Neural progenitor cell (in vitro differentiated cells): ENCODE measurements at regions not wholly inside any gene's neighbourhood (a gene's known extent, or its start where the extent isn't known, plus 50 kb on each side); places are given as distances from the start of the nearest gene placed in this dataset.

Experiments
- DNase-seq: peaks from one replicate; pipeline ENCODE4 v3.0.0-alpha.2; 2016; ENCODE audit warnings: low spot score
- H2AFZ ChIP-seq: fragments of 200-600 bp; sonication (generic); replicated peaks from 2 replicates; pipeline ENCODE4 v1.6.1; 2016; ENCODE audit warnings: antibody characterized with exemption
- H3F3A ChIP-seq: fragments of 200-600 bp; sonication (generic); 2 replicates; pipeline ENCODE4 v1.6.1; 2016; ENCODE audit warnings: antibody characterized with exemption, low read depth
- H3K27ac ChIP-seq: fragments of 200-600 bp; sonication (generic); 2 replicates; pipeline ENCODE4 v1.5.1; 2016; ENCODE audit warnings: mild to moderate bottlenecking
- H3K27me3 ChIP-seq: fragments of 200-600 bp; sonication (generic); 2 replicates; pipeline ENCODE4 v1.6.1; 2016; ENCODE audit warnings: mild to moderate bottlenecking, moderate library complexity
- H3K36me3 ChIP-seq: fragments of 200-600 bp; sonication (generic); 2 replicates; pipeline ENCODE4 v1.5.1; 2016
- H3K4me1 ChIP-seq: fragments of 200-600 bp; sonication (generic); 2 replicates; pipeline ENCODE4 v1.6.1; 2016; ENCODE audit warnings: mixed run types
- H3K4me2 ChIP-seq: fragments of 200-600 bp; sonication (generic); 2 replicates; pipeline ENCODE4 v1.6.1; 2016
- H3K4me3 ChIP-seq: fragments of 200-600 bp; sonication (generic); 2 replicates; pipeline ENCODE4 v1.5.1; 2016
- H3K79me2 ChIP-seq: fragments of 200-600 bp; sonication (generic); 2 replicates; pipeline ENCODE4 v1.6.1; 2016; ENCODE audit warnings: low read depth
- H3K9ac ChIP-seq: fragments of 200-600 bp; sonication (generic); 2 replicates; pipeline ENCODE4 v1.6.1; 2016
- H3K9me3 ChIP-seq: fragments of 200-600 bp; sonication (generic); 2 replicates; pipeline ENCODE4 v1.5.1; 2016; ENCODE audit warnings: low read depth
- H4K20me1 ChIP-seq: fragments of 200-600 bp; sonication (generic); 2 replicates; pipeline ENCODE4 v1.6.1; 2016; ENCODE audit warnings: low read depth
- H3K27ac Mint-ChIP-seq: 3 replicates; pipeline ENCODE4 v1.8.0; 2021; ENCODE audit warnings: mixed read lengths
- H3K27me3 Mint-ChIP-seq: 2 replicates; pipeline ENCODE4 v1.8.0; 2022; ENCODE audit warnings: low read depth, mild to moderate bottlenecking, inconsistent platforms, moderate library complexity, mixed read lengths; ENCODE audit not compliant: insufficient read depth
- H3K36me3 Mint-ChIP-seq: 3 replicates; pipeline ENCODE4 v1.8.0; 2021; ENCODE audit warnings: mixed read lengths
- H3K4me1 Mint-ChIP-seq: 3 replicates; pipeline ENCODE4 v1.8.0; 2021; ENCODE audit warnings: mixed read lengths
- H3K4me3 Mint-ChIP-seq: 3 replicates; pipeline ENCODE4 v1.8.0; 2021; ENCODE audit warnings: mild to moderate bottlenecking, moderate library complexity, mixed read lengths
- H3K9me3 Mint-ChIP-seq: 3 replicates; pipeline ENCODE4 v1.8.0; 2020; ENCODE audit warnings: mixed read lengths
- CTCF ChIP-seq: fragments of 200-600 bp; sonication (generic); IDR thresholded peaks from 2 replicates; pipeline ENCODE4 v1.5.1; 2017; ENCODE audit warnings: antibody characterized with exemption, mild to moderate bottlenecking
- EZH2 ChIP-seq: fragments of 200-600 bp; sonication (generic); IDR thresholded peaks from 2 replicates; pipeline ENCODE4 v1.6.1; 2017; ENCODE audit warnings: antibody characterized with exemption, mild to moderate bottlenecking, moderate library complexity
- EZH2phosphoT487 ChIP-seq: fragments of 200-600 bp; sonication (generic); IDR thresholded peaks from 2 replicates; pipeline ENCODE4 v1.6.1; 2017; ENCODE audit warnings: antibody characterized with exemption

GRCh38 chr2:15720561-15721307, 129.1 kb downstream of the DDX1 start:
- Histone ChIP-seq H3K4me2 (no peak overlapping the region), H3K36me3 (no peaks in the 10 kb centered on the region), H3K27ac (no peak overlapping the region), H3F3A (no peaks in the 10 kb centered on the region), H3K9ac (no peak overlapping the region), H3K79me2 (no peaks in the 10 kb centered on the region), H3K27me3 (no peaks in the 10 kb centered on the region), H3K9me3 (no peaks in the 10 kb centered on the region), H3K4me3 (no peak overlapping the region), H2AFZ (no peak overlapping the region), H4K20me1 (no peaks in the 10 kb centered on the region), H3K4me1 (no peaks in the 10 kb centered on the region)
- TF ChIP-seq CTCF: no peak
- no peak for TF ChIP-seq EZH2phosphoT487
- no peak for TF ChIP-seq EZH2
- H3K9me3 Mint-ChIP-seq: peaks cover 5% of the 10 kb centered on the region
- H3K4me1 Mint-ChIP-seq: peaks cover 26% of the 10 kb centered on the region
- DNase-seq: no peak
- H3K27ac Mint-ChIP-seq: no peak overlapping the region
- no peaks in the 10 kb centered on the region for H3K36me3 Mint-ChIP-seq
- H3K27me3 Mint-ChIP-seq: peaks cover 14% of the 10 kb centered on the region
- H3K4me3 Mint-ChIP-seq: no peak overlapping the region

GRCh38 chr2:15721411-15722067, 129.9 kb downstream of the DDX1 start:
- Mint-ChIP-seq H3K4me3 (no peak overlapping the region), H3K36me3 (no peaks in the 10 kb centered on the region), H3K27ac (no peak overlapping the region), H3K9me3 (peaks cover 5% of the 10 kb centered on the region), H3K4me1 (peaks cover 24% of the 10 kb centered on the region), H3K27me3 (peaks cover 15% of the 10 kb centered on the region)
- Histone ChIP-seq H3K27me3 (no peaks in the 10 kb centered on the region), H3K4me2 (no peak overlapping the region), H4K20me1 (no peaks in the 10 kb centered on the region), H3K4me3 (no peak overlapping the region), H3K9ac (no peak overlapping the region), H3K4me1 (no peaks in the 10 kb centered on the region), H3K27ac (no peak overlapping the region), H3K36me3 (no peaks in the 10 kb centered on the region), H3K79me2 (no peaks in the 10 kb centered on the region), H3F3A (no peaks in the 10 kb centered on the region), H2AFZ (no peak overlapping the region), H3K9me3 (no peaks in the 10 kb centered on the region)
- TF ChIP-seq EZH2 (no peak), EZH2phosphoT487 (no peak), CTCF (no peak)
- DNase-seq: no peak

- Histone ChIP-seq H2AFZ (no peak overlapping the region), H4K20me1 (no peaks in the 10 kb centered on the region), H3K27ac (no peak overlapping the region), H3K4me2 (no peak overlapping the region), H3F3A (no peaks in the 10 kb centered on the region), H3K9me3 (no peaks in the 10 kb centered on the region), H3K4me3 (no peak overlapping the region), H3K79me2 (no peaks in the 10 kb centered on the region), H3K9ac (no peak overlapping the region), H3K4me1 (peaks cover 3% of the 10 kb centered on the region), H3K36me3 (no peaks in the 10 kb centered on the region), H3K27me3 (no peaks in the 10 kb centered on the region)
- TF ChIP-seq EZH2 (no peak), EZH2phosphoT487 (no peak), CTCF (no peak)
- Mint-ChIP-seq H3K4me1 (peaks cover 24% of the 10 kb centered on the region), H3K9me3 (peaks cover 5% of the 10 kb centered on the region), H3K27me3 (peaks cover 8% of the 10 kb centered on the region), H3K36me3 (no peaks in the 10 kb centered on the region), H3K27ac (no peak overlapping the region), H3K4me3 (no peak overlapping the region)
- no peak for DNase-seq
Measured at GRCh38 chr2:15722980-15723379, 131.3 kb downstream of the DDX1 start.
